Esophagus squamous epithelium (tissue), 4 donors: ENCODE measurements at regions not wholly inside any gene's neighbourhood (a gene's known extent, or its start where the extent isn't known, plus 50 kb on each side); places are given as distances from the start of the nearest gene placed in this dataset.

ENCODE experiments used
- CTCF ChIP-seq, 6 experiments: fragments of 450-650 bp in 4 of 6; fragments of 200-600 bp in 2 of 6; sonication (generic) in 2 of 6; IDR thresholded peaks; one replicate each; pipeline ENCODE4 v1.5.1; 2016 to 2019; ENCODE audit warnings: antibody characterized with exemption in 6 of 6, mild to moderate bottlenecking in 4 of 6, moderate library complexity in 4 of 6
- POLR2A ChIP-seq, 4 donors: fragments of 450-650 bp; IDR thresholded peaks; one replicate each; pipeline ENCODE4 v1.6.1; 2017; ENCODE audit warnings: antibody characterized with exemption in 4 of 4, mild to moderate bottlenecking in 4 of 4, moderate library complexity in 3 of 4

DNA sequence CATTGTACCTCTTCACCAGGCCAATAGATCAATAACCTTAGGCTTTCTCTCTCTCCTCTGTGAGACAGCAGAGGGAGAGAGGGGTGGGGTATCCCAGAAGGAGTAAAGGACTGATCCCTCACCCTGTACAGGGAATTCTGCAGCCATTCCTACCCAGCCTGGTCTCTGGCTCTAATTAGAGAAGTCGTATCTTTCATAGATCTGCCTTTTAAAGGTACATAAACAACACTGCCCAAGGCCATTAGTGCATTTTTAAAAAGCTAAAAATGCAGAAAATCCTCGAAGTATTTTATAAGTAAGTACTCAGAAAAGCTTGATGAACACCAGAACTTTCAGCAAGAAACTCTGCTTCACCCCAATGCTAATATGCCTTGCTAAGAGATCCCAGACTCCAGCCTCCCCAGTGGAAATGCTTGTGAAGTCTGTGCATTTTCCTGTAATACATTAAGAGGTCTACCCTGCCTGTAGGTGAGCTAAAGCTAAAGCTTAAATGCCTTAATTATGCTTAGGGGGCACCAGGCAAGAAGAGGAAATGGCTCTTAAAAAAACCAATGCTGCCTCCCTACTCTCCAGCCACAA lies 200.0 kb upstream of the ANKRD55 start:
- no peak for TF ChIP-seq CTCF (IDR thresholded peaks at IDR 0.05)
- no peak for TF ChIP-seq POLR2A (IDR thresholded peaks at IDR 0.05)
